Stomach (tissue), 8 donors: ENCODE measurements at regions not wholly inside any gene's neighbourhood (a gene's known extent, or its start where the extent isn't known, plus 50 kb on each side); places are given as distances from the start of the nearest gene placed in this dataset.
"Not testable (repeated sequence)": the region's sequence is repeated elsewhere in the genome, so short reads cannot be mapped to it uniquely, and the experiment has no call there.

Experiments
- DNase-seq, 2 donors: peaks; one replicate each; pipeline versions ENCODE4 v3.0.0 to v3.0.0-alpha.2; 2013 to 2019
- H3K27ac ChIP-seq, 5 donors: fragments of 200-600 bp in 4 of 5; sonication (generic) in 4 of 5; one replicate each; pipeline ENCODE4 v1.5.1; 2013 to 2019; ENCODE audit warnings: mild to moderate bottlenecking in 1 of 5, moderate library complexity in 1 of 5
- H3K27me3 ChIP-seq, 3 donors: fragments of 200-600 bp; sonication (generic); one replicate each; pipeline ENCODE4 v1.5.1; 2017 to 2019; ENCODE audit warnings: mixed run types in 1 of 3
- H3K36me3 ChIP-seq, 4 donors: fragments of 200-600 bp; sonication (generic); 1 replicate in 3 of 4; 2 replicates in 1 of 4; pipeline ENCODE4 v1.5.1; 2016 to 2019
- H3K4me1 ChIP-seq, 4 donors: fragments of 200-600 bp; sonication (generic); one replicate each; pipeline ENCODE4 v1.5.1; 2016 to 2019
- H3K4me3 ChIP-seq, 4 donors: fragments of 200-600 bp; sonication (generic) in 3 of 4; one replicate each; pipeline ENCODE4 v1.5.1; 2016 to 2019; ENCODE audit warnings: mild to moderate bottlenecking in 1 of 4
- H3K9me3 ChIP-seq, 4 donors: fragments of 200-600 bp; sonication (generic); one replicate each; pipeline ENCODE4 v1.5.1; 2016 to 2019
- CTCF ChIP-seq, 7 experiments: fragments of 450-650 bp in 4 of 7; fragments of 200-600 bp in 3 of 7; sonication (generic) in 3 of 7; IDR thresholded peaks; one replicate each; pipeline ENCODE4 v1.5.1; 2016 to 2019; ENCODE audit warnings: antibody characterized with exemption in 7 of 7, control low read depth in 2 of 7, mild to moderate bottlenecking in 1 of 7
- EP300 ChIP-seq: sonication (generic); formaldehyde crosslinking; IDR thresholded peaks from one replicate; pipeline ENCODE4 v1.6.1; 2017; ENCODE audit warnings: antibody characterized with exemption
- POLR2A ChIP-seq, 4 donors: fragments of 450-650 bp; IDR thresholded peaks; one replicate each; pipeline ENCODE4 v1.6.1; 2016; ENCODE audit warnings: antibody characterized with exemption in 4 of 4, control low read depth in 2 of 4, mild to moderate bottlenecking in 1 of 4, moderate library complexity in 1 of 4
- POLR2AphosphoS5 ChIP-seq, 3 donors: sonication (generic); formaldehyde crosslinking; IDR thresholded peaks; one replicate each; pipeline ENCODE4 v1.6.1; 2016; ENCODE audit warnings: antibody characterized with exemption in 3 of 3
- WGBS, 5 donors: extraction: QIAGEN DNeasy Blood & Tissue Kit in 3 of 5; methylation state at CpG; one replicate each; pipeline versions ENCODE4 v1.1.5 to v1.1.7; 2013 to 2018; 5-methylcytosine and 5-hydroxymethylcytosine counted together
- intact Hi-C: fragments of 100-400 bp; cut with DNase I; formaldehyde crosslinking; loops from one replicate; pipeline ENCODE4 v1.15.1; 2023; ENCODE audit warnings: low total_unique reads
- donor health status: healthy with polysubstance abuse.
- donor health status: Bipolar disorder and iron deficiency.
- donor health status: healthy.

- no peaks in the 10 kb centered on the region for H3K27me3 ChIP-seq
- H3K4me1 ChIP-seq = no peaks in the 10 kb centered on the region
- DNase-seq = no peak
- intact Hi-C loops = no loop called here
- H3K9me3 ChIP-seq = no peaks in the 10 kb centered on the region
- H3K27ac ChIP-seq = no peak overlapping the region
- no peak overlapping the region for H3K4me3 ChIP-seq
- no peaks in the 10 kb centered on the region for H3K36me3 ChIP-seq
- WGBS, 5 donors = 86 to 93% (median 89%) methylated on average over 3 of the region's 3 CpGs
- no peak for TF ChIP-seq POLR2AphosphoS5 (IDR thresholded peaks at IDR 0.05)
- TF ChIP-seq POLR2A (IDR thresholded peaks at IDR 0.05) = no peak
- no peak for TF ChIP-seq EP300
- TF ChIP-seq CTCF (IDR thresholded peaks at IDR 0.05) = no peak
These were observed 280.3 kb downstream of the CYRIA start for GRCh38 chr2:16385341-16385740.

- Histone ChIP-seq H3K36me3 (no peaks in the 10 kb centered on the region), H3K4me1 (no peaks in the 10 kb centered on the region), H3K27ac (no peak overlapping the region), H3K9me3 (no peaks in the 10 kb centered on the region), H3K4me3 (no peak overlapping the region), H3K27me3 (no peaks in the 10 kb centered on the region)
- intact Hi-C loops = no loop called here
- WGBS, 5 donors = 43 to 87% (median 61%) methylated on average over 1 of the region's 1 CpG
- TF ChIP-seq EP300 (no peak), POLR2A (IDR thresholded peaks at IDR 0.05) (no peak), POLR2AphosphoS5 (IDR thresholded peaks at IDR 0.05) (no peak), CTCF (IDR thresholded peaks at IDR 0.05) (no peak)
- DNase-seq = no peak
These were observed 282.2 kb downstream of the CYRIA start for GRCh38 chr2:16383411-16383810.

- no peaks in the 10 kb centered on the region for H3K36me3 ChIP-seq
- H3K9me3 ChIP-seq = no peaks in the 10 kb centered on the region
- intact Hi-C loops = no loop called here
- no peak for DNase-seq
- no peaks in the 10 kb centered on the region for H3K27me3 ChIP-seq
- TF ChIP-seq CTCF (IDR thresholded peaks at IDR 0.05) = no peak
- no peak for TF ChIP-seq POLR2A (IDR thresholded peaks at IDR 0.05)
- no peak for TF ChIP-seq POLR2AphosphoS5 (IDR thresholded peaks at IDR 0.05)
- TF ChIP-seq EP300 = no peak
- no peak overlapping the region for H3K27ac ChIP-seq
- 34 to 58% (median 50%) methylated on average over 7 of the region's 7 CpGs for WGBS, 5 donors
- no peaks in the 10 kb centered on the region for H3K4me1 ChIP-seq
- H3K4me3 ChIP-seq = no peak overlapping the region
These were observed 283.2 kb downstream of the CYRIA start for GRCh38 chr2:16382451-16382850.

- intact Hi-C loops = no loop called here
- WGBS, 5 donors = 80 to 88% (median 83%) methylated on average over 2 of the region's 2 CpGs
- TF ChIP-seq CTCF (IDR thresholded peaks at IDR 0.05) (no peak), EP300 (no peak), POLR2A (IDR thresholded peaks at IDR 0.05) (no peak), POLR2AphosphoS5 (IDR thresholded peaks at IDR 0.05) (no peak)
These were observed 284.1 kb downstream of the CYRIA start for GRCh38 chr2:16381511-16381910.

GRCh38 chr2:16379901-16380300, 285.7 kb downstream of the CYRIA start:
- H3K4me1 ChIP-seq, DNase-seq, H3K27ac ChIP-seq, H3K36me3 ChIP-seq, H3K4me3 ChIP-seq, H3K9me3 ChIP-seq, intact Hi-C loops, H3K27me3 ChIP-seq: not testable (repeated sequence)
- 76 to 96% (median 92%) methylated on average over 5 of the region's 5 CpGs for whole genome bisulfite sequencing, 5 donors

More at GRCh38 chr2:16381511-16381910, 284.1 kb downstream of the CYRIA start:
- Histone ChIP-seq H3K4me3 (no peak overlapping the region), H3K36me3 (no peaks in the 10 kb centered on the region), H3K4me1 (no peaks in the 10 kb centered on the region), H3K27me3 (no peaks in the 10 kb centered on the region), H3K27ac (no peak overlapping the region), H3K9me3 (no peaks in the 10 kb centered on the region)
- no peak for DNase-seq

GRCh38 chr2:16379061-16379460, 286.6 kb downstream of the CYRIA start:
- H3K9me3 ChIP-seq, H3K27ac ChIP-seq, DNase-seq, H3K4me3 ChIP-seq, H3K36me3 ChIP-seq, H3K4me1 ChIP-seq, H3K27me3 ChIP-seq, intact Hi-C loops: not testable (repeated sequence)
- 77 to 92% (median 89%) methylated on average over 5 of the region's 5 CpGs for WGBS, 5 donors
